AG09309 (cell line): ENCODE measurements at regions not wholly inside any gene's neighbourhood (a gene's known extent, or its start where the extent isn't known, plus 50 kb on each side); places are given as distances from the start of the nearest gene placed in this dataset.
A peak's percentile ranks its signal among the peaks of the same experiment; 100 is the strongest.
"Not testable (repeated sequence)": the region's sequence is repeated elsewhere in the genome, so short reads cannot be mapped to it uniquely, and the experiment has no call there.

Source experiments
- DNase-seq: peaks from one replicate; pipeline ENCODE4 v3.0.0-alpha.2; 2010; ENCODE audit warnings: low read depth
- H3K4me3 ChIP-seq: 2 replicates; pipeline ENCODE4 v1.5.1; 2011; ENCODE audit warnings: mild to moderate bottlenecking, low read depth, low read length, moderate library complexity; ENCODE audit not compliant: control insufficient read depth
- TF ChIP-seq, protein P1 (sequence below): IDR thresholded peaks from 2 replicates; pipeline ENCODE4 v1.5.1; 2011; ENCODE audit warnings: mild to moderate bottlenecking, low read depth, low read length, inconsistent platforms; ENCODE audit not compliant: insufficient read depth, control insufficient read depth; ENCODE audit errors: missing control alignments

- H3K4me3 ChIP-seq, DNase-seq: not testable (repeated sequence)
- TF ChIP-seq, protein P1, sequence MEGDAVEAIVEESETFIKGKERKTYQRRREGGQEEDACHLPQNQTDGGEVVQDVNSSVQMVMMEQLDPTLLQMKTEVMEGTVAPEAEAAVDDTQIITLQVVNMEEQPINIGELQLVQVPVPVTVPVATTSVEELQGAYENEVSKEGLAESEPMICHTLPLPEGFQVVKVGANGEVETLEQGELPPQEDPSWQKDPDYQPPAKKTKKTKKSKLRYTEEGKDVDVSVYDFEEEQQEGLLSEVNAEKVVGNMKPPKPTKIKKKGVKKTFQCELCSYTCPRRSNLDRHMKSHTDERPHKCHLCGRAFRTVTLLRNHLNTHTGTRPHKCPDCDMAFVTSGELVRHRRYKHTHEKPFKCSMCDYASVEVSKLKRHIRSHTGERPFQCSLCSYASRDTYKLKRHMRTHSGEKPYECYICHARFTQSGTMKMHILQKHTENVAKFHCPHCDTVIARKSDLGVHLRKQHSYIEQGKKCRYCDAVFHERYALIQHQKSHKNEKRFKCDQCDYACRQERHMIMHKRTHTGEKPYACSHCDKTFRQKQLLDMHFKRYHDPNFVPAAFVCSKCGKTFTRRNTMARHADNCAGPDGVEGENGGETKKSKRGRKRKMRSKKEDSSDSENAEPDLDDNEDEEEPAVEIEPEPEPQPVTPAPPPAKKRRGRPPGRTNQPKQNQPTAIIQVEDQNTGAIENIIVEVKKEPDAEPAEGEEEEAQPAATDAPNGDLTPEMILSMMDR, result peak; percentile 25
Measured at GRCh38 chr1:157196670-157197456, 58.7 kb upstream of the ETV3 start.

GRCh38 chr1:157196245-157196543 is 58.0 kb upstream of the ETV3 start:
- no peak overlapping the region for H3K4me3 ChIP-seq
- TF ChIP-seq, protein P1, result no peak
- DNase-seq, result no peak

DNA sequence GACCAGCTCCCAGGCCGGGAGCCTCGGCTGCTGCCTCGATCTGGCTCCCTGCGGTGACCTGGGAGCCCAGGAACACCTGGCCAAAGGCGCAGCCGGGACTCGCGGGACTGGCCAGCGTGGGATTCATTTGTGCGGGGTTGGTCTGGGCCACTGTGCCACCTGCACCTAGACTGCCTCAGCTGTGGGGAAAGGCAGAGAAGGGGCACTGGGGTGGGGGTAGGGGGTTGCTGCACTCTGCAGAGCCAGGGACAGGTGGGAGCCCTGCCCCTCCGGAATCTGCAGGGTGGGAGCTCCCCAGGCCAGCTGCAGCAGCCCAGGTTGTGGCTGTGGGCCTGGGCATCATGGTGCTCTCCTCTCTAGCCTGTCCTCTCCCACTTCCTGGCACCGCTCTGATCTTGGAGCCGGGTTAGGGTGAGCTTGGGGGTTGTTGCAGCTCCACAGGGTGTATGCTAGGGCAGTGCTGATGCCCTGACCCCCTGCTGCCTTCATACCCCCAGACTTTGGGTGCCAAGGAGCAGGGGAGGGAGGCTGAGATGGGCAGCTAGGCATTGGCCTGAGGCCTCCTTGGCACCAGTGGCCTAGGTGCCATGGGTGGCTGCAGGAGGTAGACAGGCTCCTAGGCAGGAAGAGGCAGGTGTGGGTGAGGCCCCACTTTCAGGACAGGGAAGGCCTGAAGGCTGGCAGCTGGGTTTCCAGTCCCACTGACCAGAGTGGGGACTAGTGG is 57.5 kb upstream of the ETV3 start:
- no peak overlapping the region for H3K4me3 ChIP-seq
- TF ChIP-seq, protein P1, result no peak
- no peak for DNase-seq

- H3K4me3 ChIP-seq, result no peak overlapping the region
- TF ChIP-seq, protein P1, result no peak
- no peak for DNase-seq
Measured at GRCh38 chr1:157194731-157195520, 56.7 kb upstream of the ETV3 start.

DNA sequence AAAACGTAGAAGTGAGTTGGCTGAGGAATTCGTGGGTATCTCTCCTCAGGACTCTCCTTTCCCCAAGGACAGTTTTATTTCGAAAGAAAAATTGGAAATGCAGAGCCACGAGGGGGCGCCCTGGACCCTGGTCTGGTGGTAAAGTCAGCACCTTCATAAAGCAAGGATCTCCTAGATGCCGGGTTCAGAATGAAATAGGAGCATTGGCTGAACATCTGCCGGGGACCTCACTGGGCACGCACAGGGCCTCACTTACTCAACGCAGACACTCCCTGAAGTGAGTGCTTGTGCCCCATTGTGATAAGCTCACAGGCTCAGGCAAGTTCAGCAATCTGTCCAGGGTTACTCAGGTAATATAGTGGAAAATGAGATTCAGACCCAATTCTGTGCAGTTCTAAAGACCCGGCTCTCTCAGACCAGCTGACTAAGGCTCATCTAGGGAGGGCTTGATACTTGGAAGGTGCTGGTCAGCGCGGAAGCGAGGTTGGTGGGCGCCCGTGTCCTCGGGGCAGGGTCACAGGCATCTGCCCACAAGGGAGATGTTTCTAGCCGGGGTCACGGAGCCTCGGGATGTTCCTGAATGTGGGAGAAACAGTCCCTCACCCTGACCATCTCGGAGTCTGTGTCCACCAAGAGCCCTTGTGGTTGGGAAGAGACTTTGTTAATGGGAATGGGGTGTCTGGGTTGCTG is 55.7 kb upstream of the ETV3 start:
- DNase-seq, result peak; percentile 16
- no peak overlapping the region for H3K4me3 ChIP-seq
- TF ChIP-seq, protein P1, result peak; percentile 80

- TF ChIP-seq, protein P1, result no peak
- no peak for DNase-seq
- no peak overlapping the region for H3K4me3 ChIP-seq
Measured at GRCh38 chr1:157193219-157193618, 55.0 kb upstream of the ETV3 start.
